HL-60 (cell line): ENCODE measurements at regions not wholly inside any gene's neighbourhood (a gene's known extent, or its start where the extent isn't known, plus 50 kb on each side); places are given as distances from the start of the nearest gene placed in this dataset.

Experiments
- DNase-seq, 2 experiments: peaks; one replicate each; pipeline ENCODE4 v3.0.0-alpha.2; 2010 to 2020; ENCODE audit warnings: low read depth in 1 of 2, low spot score in 1 of 2
- H3K27ac ChIP-seq: fragments of 250-450 bp; sonication (Bioruptor Pico); replicated peaks from 2 replicates; pipeline ENCODE4 v1.5.1; 2020; ENCODE audit warnings: mild to moderate bottlenecking, moderate library complexity
- H3K27me3 ChIP-seq: fragments of 250-450 bp; sonication (Bioruptor Pico); 2 replicates; pipeline ENCODE4 v1.5.1; 2021; ENCODE audit warnings: mild to moderate bottlenecking, moderate library complexity; ENCODE audit not compliant: insufficient read depth, poor library complexity, severe bottlenecking
- H3K4me3 ChIP-seq: replicated peaks from 2 replicates; pipeline ENCODE4 v1.5.1; 2011; ENCODE audit warnings: mild to moderate bottlenecking, control low read depth, low read length; ENCODE audit not compliant: insufficient read depth
- GABPA ChIP-seq: IDR thresholded peaks from 2 replicates; pipeline ENCODE4 v1.6.1; 2012; ENCODE audit warnings: low read depth
- POLR2AphosphoS5 ChIP-seq: IDR thresholded peaks from 2 replicates; pipeline ENCODE4 v1.6.1; 2012; ENCODE audit warnings: low read depth
- SPI1 ChIP-seq: IDR thresholded peaks from 2 replicates; pipeline ENCODE4 v1.6.1; 2012; ENCODE audit warnings: low read depth, mild to moderate bottlenecking, borderline replicate concordance
- TF ChIP-seq, protein P1 (sequence below): IDR thresholded peaks from one replicate; pipeline ENCODE4 v1.5.1; 2011; ENCODE audit warnings: low read length, control low read depth, inconsistent platforms; ENCODE audit not compliant: insufficient read depth
- TF ChIP-seq, protein P2 (sequence below): IDR thresholded peaks from 2 replicates; pipeline ENCODE4 v1.6.1; 2012; ENCODE audit warnings: low read depth; ENCODE audit not compliant: insufficient replicate concordance

DNA sequence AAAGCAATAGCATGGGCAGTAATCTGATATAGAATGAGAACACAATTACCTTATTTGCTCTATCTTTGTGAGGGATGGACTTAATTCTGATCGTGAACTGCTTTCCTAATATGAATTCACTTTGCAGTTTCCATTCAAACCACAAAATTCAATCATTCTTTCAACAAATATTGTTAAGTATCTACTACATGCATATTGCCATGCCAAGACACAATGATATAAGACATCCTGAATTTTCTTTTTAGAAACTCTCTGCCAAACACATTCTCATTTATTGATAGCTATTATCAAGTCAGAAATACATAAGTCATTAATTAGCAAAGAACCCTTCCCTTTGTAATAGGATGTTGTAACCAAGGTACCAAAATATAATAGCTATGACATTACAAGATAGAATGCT is 121.6 kb upstream of the TARS1 start:
- H3K27ac ChIP-seq: no peak overlapping the region

DNA sequence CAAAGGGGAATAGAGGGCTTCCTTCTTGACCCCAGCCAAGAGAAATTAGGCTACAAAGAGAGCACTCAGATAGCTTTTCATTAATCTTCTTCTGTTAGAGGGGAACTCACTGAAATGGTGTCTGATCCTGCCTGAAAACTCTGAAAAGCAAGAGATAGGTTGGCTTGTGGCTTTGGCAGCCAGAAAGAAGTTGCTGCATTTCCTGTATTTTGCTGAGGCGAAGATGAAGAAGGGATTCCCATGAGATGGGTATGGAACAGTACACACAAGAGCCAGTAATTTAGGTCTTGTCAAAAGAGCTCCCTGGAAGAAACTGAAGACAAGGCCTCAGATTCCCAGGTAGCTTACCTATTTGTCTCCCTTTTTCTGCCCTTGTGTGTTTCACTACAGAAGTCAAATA is 120.9 kb upstream of the TARS1 start:
- Histone ChIP-seq H3K27me3 (no peaks in the 10 kb centered on the region), H3K27ac (no peak overlapping the region), H3K4me3 (no peak overlapping the region)
- no peak for DNase-seq
- TF ChIP-seq, protein P1, sequence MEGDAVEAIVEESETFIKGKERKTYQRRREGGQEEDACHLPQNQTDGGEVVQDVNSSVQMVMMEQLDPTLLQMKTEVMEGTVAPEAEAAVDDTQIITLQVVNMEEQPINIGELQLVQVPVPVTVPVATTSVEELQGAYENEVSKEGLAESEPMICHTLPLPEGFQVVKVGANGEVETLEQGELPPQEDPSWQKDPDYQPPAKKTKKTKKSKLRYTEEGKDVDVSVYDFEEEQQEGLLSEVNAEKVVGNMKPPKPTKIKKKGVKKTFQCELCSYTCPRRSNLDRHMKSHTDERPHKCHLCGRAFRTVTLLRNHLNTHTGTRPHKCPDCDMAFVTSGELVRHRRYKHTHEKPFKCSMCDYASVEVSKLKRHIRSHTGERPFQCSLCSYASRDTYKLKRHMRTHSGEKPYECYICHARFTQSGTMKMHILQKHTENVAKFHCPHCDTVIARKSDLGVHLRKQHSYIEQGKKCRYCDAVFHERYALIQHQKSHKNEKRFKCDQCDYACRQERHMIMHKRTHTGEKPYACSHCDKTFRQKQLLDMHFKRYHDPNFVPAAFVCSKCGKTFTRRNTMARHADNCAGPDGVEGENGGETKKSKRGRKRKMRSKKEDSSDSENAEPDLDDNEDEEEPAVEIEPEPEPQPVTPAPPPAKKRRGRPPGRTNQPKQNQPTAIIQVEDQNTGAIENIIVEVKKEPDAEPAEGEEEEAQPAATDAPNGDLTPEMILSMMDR: no peak
- no peak for TF ChIP-seq GABPA
- TF ChIP-seq, protein P2, sequence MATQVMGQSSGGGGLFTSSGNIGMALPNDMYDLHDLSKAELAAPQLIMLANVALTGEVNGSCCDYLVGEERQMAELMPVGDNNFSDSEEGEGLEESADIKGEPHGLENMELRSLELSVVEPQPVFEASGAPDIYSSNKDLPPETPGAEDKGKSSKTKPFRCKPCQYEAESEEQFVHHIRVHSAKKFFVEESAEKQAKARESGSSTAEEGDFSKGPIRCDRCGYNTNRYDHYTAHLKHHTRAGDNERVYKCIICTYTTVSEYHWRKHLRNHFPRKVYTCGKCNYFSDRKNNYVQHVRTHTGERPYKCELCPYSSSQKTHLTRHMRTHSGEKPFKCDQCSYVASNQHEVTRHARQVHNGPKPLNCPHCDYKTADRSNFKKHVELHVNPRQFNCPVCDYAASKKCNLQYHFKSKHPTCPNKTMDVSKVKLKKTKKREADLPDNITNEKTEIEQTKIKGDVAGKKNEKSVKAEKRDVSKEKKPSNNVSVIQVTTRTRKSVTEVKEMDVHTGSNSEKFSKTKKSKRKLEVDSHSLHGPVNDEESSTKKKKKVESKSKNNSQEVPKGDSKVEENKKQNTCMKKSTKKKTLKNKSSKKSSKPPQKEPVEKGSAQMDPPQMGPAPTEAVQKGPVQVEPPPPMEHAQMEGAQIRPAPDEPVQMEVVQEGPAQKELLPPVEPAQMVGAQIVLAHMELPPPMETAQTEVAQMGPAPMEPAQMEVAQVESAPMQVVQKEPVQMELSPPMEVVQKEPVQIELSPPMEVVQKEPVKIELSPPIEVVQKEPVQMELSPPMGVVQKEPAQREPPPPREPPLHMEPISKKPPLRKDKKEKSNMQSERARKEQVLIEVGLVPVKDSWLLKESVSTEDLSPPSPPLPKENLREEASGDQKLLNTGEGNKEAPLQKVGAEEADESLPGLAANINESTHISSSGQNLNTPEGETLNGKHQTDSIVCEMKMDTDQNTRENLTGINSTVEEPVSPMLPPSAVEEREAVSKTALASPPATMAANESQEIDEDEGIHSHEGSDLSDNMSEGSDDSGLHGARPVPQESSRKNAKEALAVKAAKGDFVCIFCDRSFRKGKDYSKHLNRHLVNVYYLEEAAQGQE: no peak
- no peak for TF ChIP-seq SPI1
- TF ChIP-seq POLR2AphosphoS5: no peak

More for the DNA sequence above, 121.6 kb upstream of the TARS1 start:
- no peak for DNase-seq
- TF ChIP-seq, protein P1: no peak
- no peak for TF ChIP-seq GABPA
- no peak for TF ChIP-seq POLR2AphosphoS5
- no peak for TF ChIP-seq SPI1
- TF ChIP-seq, protein P2: no peak
- Histone ChIP-seq H3K27me3 (no peaks in the 10 kb centered on the region), H3K4me3 (no peak overlapping the region)

DNA sequence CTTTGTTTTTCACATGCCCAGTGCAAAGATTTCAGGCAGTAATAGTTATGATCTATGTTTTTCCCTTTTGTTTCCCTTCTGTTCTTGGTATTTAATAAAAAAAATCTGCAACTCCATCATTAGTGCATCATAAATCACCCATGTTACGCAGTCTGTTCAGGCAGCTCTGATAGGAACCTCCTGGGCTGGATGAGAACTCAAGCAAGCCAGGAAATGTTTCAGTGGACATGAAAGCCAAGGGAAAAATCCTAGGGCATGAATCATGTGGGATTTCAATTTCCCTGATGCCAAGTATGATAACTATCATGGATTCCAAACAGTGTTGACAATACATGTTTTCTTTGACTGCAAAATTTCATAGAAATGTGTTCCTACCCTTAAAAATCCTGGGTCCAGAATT is 119.7 kb upstream of the TARS1 start:
- Histone ChIP-seq H3K4me3 (no peak overlapping the region), H3K27ac (no peak overlapping the region), H3K27me3 (no peaks in the 10 kb centered on the region)
- no peak for DNase-seq
- TF ChIP-seq, protein P2: no peak
- TF ChIP-seq, protein P1: no peak
- TF ChIP-seq POLR2AphosphoS5 (no peak), GABPA (no peak), SPI1 (no peak)
